Caco-2 (cell line): ENCODE measurements at regions not wholly inside any gene's neighbourhood (a gene's known extent, or its start where the extent isn't known, plus 50 kb on each side); places are given as distances from the start of the nearest gene placed in this dataset.

Source experiments
- BruUV-seq: library from RNA; stranded (reverse); fragments of 400-500 nt; replicated peaks from 2 replicates; lab custom pipeline; 2021; lab: Mats Ljungman, UMichigan
- CTCF ChIA-PET: fragments of 300-600 bp; sonication (Branson Sonifier 250); formaldehyde crosslinking; loops from one replicate; lab custom pipeline; 2022; ENCODE audit warnings: antibody characterized with exemption; lab: Charles Lee
- POLR2A ChIA-PET: fragments of 300-600 bp; sonication (Branson Sonifier 250); formaldehyde crosslinking; loops from one replicate; lab custom pipeline; 2022; ENCODE audit warnings: antibody characterized with exemption; lab: Charles Lee
- DNase-seq, 2 experiments: peaks; one replicate each; pipeline versions ENCODE4 v3.0.0 to v3.0.0-alpha.2; 2020 to 2022
- H3K27me3 ChIP-seq: replicated peaks from 2 replicates; pipeline ENCODE4 v1.6.0; 2011; ENCODE audit warnings: low read length; ENCODE audit not compliant: control insufficient read depth, insufficient read depth
- H3K36me3 ChIP-seq: 2 replicates; pipeline ENCODE4 v1.5.1; 2011; ENCODE audit warnings: low read length; ENCODE audit not compliant: control insufficient read depth, insufficient read depth
- H3K4me1 ChIP-seq: fragments of 250-450 bp; sonication (Bioruptor Pico); 2 replicates; pipeline ENCODE4 v1.5.1; 2020; ENCODE audit warnings: mild to moderate bottlenecking
- H3K4me3 ChIP-seq: 2 replicates; pipeline ENCODE4 v1.5.1; 2011; ENCODE audit warnings: low read depth, mild to moderate bottlenecking, control low read depth, low read length
- H3K9me3 ChIP-seq: fragments of 250-450 bp; sonication (Bioruptor Pico); 2 replicates; pipeline ENCODE4 v1.5.1; 2020; ENCODE audit warnings: mild to moderate bottlenecking, moderate library complexity
- H3K27ac Mint-ChIP-seq: one replicate; pipeline ENCODE4 v1.8.0; 2022; ENCODE audit warnings: mixed read lengths; ENCODE audit not compliant: unreplicated experiment
- H3K27me3 Mint-ChIP-seq: one replicate; pipeline ENCODE4 v1.8.0; 2022; ENCODE audit warnings: mixed read lengths; ENCODE audit not compliant: insufficient read depth, unreplicated experiment
- H3K36me3 Mint-ChIP-seq: one replicate; pipeline ENCODE4 v1.8.0; 2022; ENCODE audit warnings: mild to moderate bottlenecking, mixed read lengths; ENCODE audit not compliant: insufficient read depth, unreplicated experiment
- H3K4me1 Mint-ChIP-seq: one replicate; pipeline ENCODE4 v1.8.0; 2022; ENCODE audit warnings: low read depth, mixed read lengths; ENCODE audit not compliant: unreplicated experiment
- H3K4me3 Mint-ChIP-seq: one replicate; pipeline ENCODE4 v1.8.0; 2022; ENCODE audit warnings: mild to moderate bottlenecking, moderate library complexity, mixed read lengths; ENCODE audit not compliant: unreplicated experiment
- H3K9me3 Mint-ChIP-seq: one replicate; pipeline ENCODE4 v1.8.0; 2022; ENCODE audit warnings: mixed read lengths; ENCODE audit not compliant: unreplicated experiment
- CTCF ChIP-seq, 2 experiments: fragments of 200-600 bp in 1 of 2; IDR thresholded peaks; 1 replicate in 1 of 2; 2 replicates in 1 of 2; pipeline versions ENCODE4 v1.5.1 to v1.8.0; 2011 to 2022; ENCODE audit warnings: antibody characterized with exemption in 1 of 2, control low read depth in 1 of 2, inconsistent platforms in 1 of 2, low read depth in 1 of 2, low read length in 1 of 2, mild to moderate bottlenecking in 1 of 2, moderate library complexity in 1 of 2; ENCODE audit not compliant: insufficient read depth in 1 of 2, severe bottlenecking in 1 of 2, unreplicated experiment in 1 of 2
- intact Hi-C: fragments of 100-400 bp; cut with micrococcal nuclease; formaldehyde crosslinking; loops from one replicate; pipeline ENCODE4 v1.10.0; 2022; ENCODE audit not compliant: unreplicated experiment

- intact Hi-C loops: no loop called here
- H3K4me1 ChIP-seq: 0 out of 2 replicates have a peak, but pooled peaks cover under 1% of the 10 kb centered on the region
- H3K9me3 Mint-ChIP-seq: peaks cover 21% of the 10 kb centered on the region
- H3K4me3 ChIP-seq: no peak overlapping the region
- BruUV-seq: no TSS peak
- H3K4me1 Mint-ChIP-seq: no peaks in the 10 kb centered on the region
- peaks cover 4% of the 10 kb centered on the region; the same call in 1 of the 2 replicates for H3K9me3 ChIP-seq
- no peak for DNase-seq
- H3K27me3 ChIP-seq: no peaks in the 10 kb centered on the region
- CTCF ChIA-PET: no interaction called here
- H3K27me3 Mint-ChIP-seq: no peaks in the 10 kb centered on the region
- no peaks in the 10 kb centered on the region for H3K36me3 Mint-ChIP-seq
- H3K4me3 Mint-ChIP-seq: no peak overlapping the region
- TF ChIP-seq CTCF (IDR thresholded peaks at IDR 0.05; ENCODE audit: insufficient read depth in 1 of 2, low read depth in 1 of 2, low read length in 1 of 2, severe bottlenecking in 1 of 2, unreplicated experiment in 1 of 2): no peak
- POLR2A ChIA-PET: no interaction called here
- no peaks in the 10 kb centered on the region for H3K36me3 ChIP-seq
- no peak overlapping the region for H3K27ac Mint-ChIP-seq
Measured at GRCh38 chr3:106217745-106218144, 348.9 kb upstream of the CBLB start.

GRCh38 chr3:106227068-106227467, 358.3 kb upstream of the CBLB start:
- no peaks in the 10 kb centered on the region for H3K36me3 Mint-ChIP-seq
- no TSS peak for BruUV-seq
- no peak overlapping the region for H3K4me3 Mint-ChIP-seq
- ChIA-PET POLR2A (no interaction called here), CTCF (no interaction called here)
- no peak for TF ChIP-seq CTCF (IDR thresholded peaks at IDR 0.05; ENCODE audit: insufficient read depth in 1 of 2, low read depth in 1 of 2, low read length in 1 of 2, severe bottlenecking in 1 of 2, unreplicated experiment in 1 of 2)
- Histone ChIP-seq H3K4me3 (no peak overlapping the region), H3K9me3 (0 out of 2 replicates have a peak, but pooled peaks cover 3% of the 10 kb centered on the region), H3K36me3 (no peaks in the 10 kb centered on the region), H3K27me3 (no peaks in the 10 kb centered on the region), H3K4me1 (no peaks in the 10 kb centered on the region)
- peaks cover 14% of the 10 kb centered on the region for H3K9me3 Mint-ChIP-seq
- H3K27me3 Mint-ChIP-seq: no peaks in the 10 kb centered on the region
- H3K27ac Mint-ChIP-seq: no peak overlapping the region
- DNase-seq: no peak
- no peaks in the 10 kb centered on the region for H3K4me1 Mint-ChIP-seq
- intact Hi-C loops: no loop called here

- Histone ChIP-seq H3K27me3 (no peaks in the 10 kb centered on the region), H3K4me1 (no peaks in the 10 kb centered on the region), H3K4me3 (no peak overlapping the region), H3K36me3 (no peaks in the 10 kb centered on the region), H3K9me3 (0 out of 2 replicates have a peak, but pooled peaks cover 3% of the 10 kb centered on the region)
- Mint-ChIP-seq H3K4me3 (no peak overlapping the region), H3K27ac (no peak overlapping the region), H3K27me3 (no peaks in the 10 kb centered on the region), H3K4me1 (no peaks in the 10 kb centered on the region), H3K36me3 (no peaks in the 10 kb centered on the region), H3K9me3 (peaks cover 2% of the 10 kb centered on the region)
- no TSS peak for BruUV-seq
- intact Hi-C loops: no loop called here
- no peak for DNase-seq
- CTCF ChIA-PET: no interaction called here
- POLR2A ChIA-PET: no interaction called here
- TF ChIP-seq CTCF (IDR thresholded peaks at IDR 0.05; ENCODE audit: insufficient read depth in 1 of 2, low read depth in 1 of 2, low read length in 1 of 2, severe bottlenecking in 1 of 2, unreplicated experiment in 1 of 2): no peak
Measured at GRCh38 chr3:106228271-106228670, 359.5 kb upstream of the CBLB start.
